Hepatocyte (in vitro differentiated cells): ENCODE measurements at regions not wholly inside any gene's neighbourhood (a gene's known extent, or its start where the extent isn't known, plus 50 kb on each side); places are given as distances from the start of the nearest gene placed in this dataset.

Experiments
- EZH2 ChIP-seq: fragments of 200-600 bp; sonication (generic); IDR thresholded peaks from 2 replicates; pipeline ENCODE4 v1.6.1; 2016; ENCODE audit warnings: antibody characterized with exemption, mild to moderate bottlenecking, borderline replicate concordance
- EZH2phosphoT487 ChIP-seq: fragments of 200-600 bp; sonication (generic); IDR thresholded peaks from one replicate; pipeline ENCODE4 v1.6.1; 2018; ENCODE audit warnings: antibody characterized with exemption, mild to moderate bottlenecking, low read depth, moderate library complexity; ENCODE audit not compliant: unreplicated experiment, severe bottlenecking
- TF ChIP-seq, protein P1 (sequence below): fragments of 200-600 bp; sonication (generic); IDR thresholded peaks from 2 replicates; pipeline ENCODE4 v1.5.1; 2016; ENCODE audit warnings: antibody characterized with exemption, mild to moderate bottlenecking; ENCODE audit not compliant: poor library complexity

DNA sequence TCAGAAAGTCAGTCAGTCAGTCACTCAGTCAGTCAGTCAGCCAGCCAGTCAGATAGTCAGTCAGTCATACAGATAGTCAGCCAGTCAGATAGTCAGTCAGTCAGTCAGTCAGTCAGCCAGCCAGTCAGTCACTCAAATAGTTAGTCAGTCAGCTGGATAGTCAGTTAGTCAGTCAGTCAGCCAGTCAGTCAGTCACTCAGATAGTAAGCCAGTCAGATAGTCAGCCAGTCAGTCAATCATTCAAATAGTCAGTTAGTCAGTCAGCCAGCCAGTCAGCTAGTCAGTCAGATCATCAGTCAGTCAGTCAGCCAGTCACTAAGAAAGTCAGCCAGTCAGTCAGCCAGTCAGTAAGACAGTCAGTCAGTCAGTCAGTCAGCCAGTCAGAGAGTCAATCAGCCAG is 477.1 kb downstream of the AGTPBP1 start:
- TF ChIP-seq EZH2 (no peak), EZH2phosphoT487 (no peak)
- TF ChIP-seq, protein P1, sequence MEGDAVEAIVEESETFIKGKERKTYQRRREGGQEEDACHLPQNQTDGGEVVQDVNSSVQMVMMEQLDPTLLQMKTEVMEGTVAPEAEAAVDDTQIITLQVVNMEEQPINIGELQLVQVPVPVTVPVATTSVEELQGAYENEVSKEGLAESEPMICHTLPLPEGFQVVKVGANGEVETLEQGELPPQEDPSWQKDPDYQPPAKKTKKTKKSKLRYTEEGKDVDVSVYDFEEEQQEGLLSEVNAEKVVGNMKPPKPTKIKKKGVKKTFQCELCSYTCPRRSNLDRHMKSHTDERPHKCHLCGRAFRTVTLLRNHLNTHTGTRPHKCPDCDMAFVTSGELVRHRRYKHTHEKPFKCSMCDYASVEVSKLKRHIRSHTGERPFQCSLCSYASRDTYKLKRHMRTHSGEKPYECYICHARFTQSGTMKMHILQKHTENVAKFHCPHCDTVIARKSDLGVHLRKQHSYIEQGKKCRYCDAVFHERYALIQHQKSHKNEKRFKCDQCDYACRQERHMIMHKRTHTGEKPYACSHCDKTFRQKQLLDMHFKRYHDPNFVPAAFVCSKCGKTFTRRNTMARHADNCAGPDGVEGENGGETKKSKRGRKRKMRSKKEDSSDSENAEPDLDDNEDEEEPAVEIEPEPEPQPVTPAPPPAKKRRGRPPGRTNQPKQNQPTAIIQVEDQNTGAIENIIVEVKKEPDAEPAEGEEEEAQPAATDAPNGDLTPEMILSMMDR, result no peak
